Breast epithelium (tissue), 4 donors: ENCODE measurements at regions not wholly inside any gene's neighbourhood (a gene's known extent, or its start where the extent isn't known, plus 50 kb on each side); places are given as distances from the start of the nearest gene placed in this dataset.
"Not testable (repeated sequence)": the region's sequence is repeated elsewhere in the genome, so short reads cannot be mapped to it uniquely, and the experiment has no call there.

Experiments used
- DNase-seq, 2 donors: peaks; one replicate each; pipeline ENCODE4 v3.0.0-alpha.2; 2019; ENCODE audit warnings: low spot score in 2 of 2
- H3K27ac ChIP-seq, 2 donors: fragments of 200-600 bp; sonication (generic) in 1 of 2; one replicate each; pipeline ENCODE4 v1.5.1; 2016 to 2019; ENCODE audit warnings: mild to moderate bottlenecking in 1 of 2
- H3K27me3 ChIP-seq, 2 donors: fragments of 200-600 bp; sonication (generic) in 1 of 2; one replicate each; pipeline versions ENCODE4 v1.5.1 to v1.6.0; 2017 to 2019; ENCODE audit warnings: control low read depth in 1 of 2, mild to moderate bottlenecking in 1 of 2
- H3K36me3 ChIP-seq: fragments of 200-600 bp; one replicate; pipeline ENCODE4 v1.5.1; 2019
- H3K4me1 ChIP-seq, 2 donors: fragments of 200-600 bp; sonication (generic); one replicate each; pipeline ENCODE4 v1.5.1; 2016 to 2019; ENCODE audit warnings: control low read depth in 1 of 2
- H3K4me3 ChIP-seq, 3 donors: fragments of 200-600 bp; sonication (generic); 1 replicate in 2 of 3; 2 replicates in 1 of 3; pipeline ENCODE4 v1.5.1; 2016 to 2019; ENCODE audit warnings: mild to moderate bottlenecking in 3 of 3, moderate library complexity in 2 of 3
- H3K9me3 ChIP-seq, 2 donors: fragments of 200-600 bp; sonication (generic) in 1 of 2; one replicate each; pipeline ENCODE4 v1.5.1; 2016 to 2019; ENCODE audit warnings: control low read depth in 1 of 2
- POLR2A ChIP-seq: fragments of 450-650 bp; IDR thresholded peaks from one replicate; pipeline ENCODE4 v1.6.1; 2016; ENCODE audit warnings: antibody characterized with exemption, mild to moderate bottlenecking, moderate library complexity
- POLR2AphosphoS5 ChIP-seq, 3 donors: sonication (generic); formaldehyde crosslinking; IDR thresholded peaks; one replicate each; pipeline ENCODE4 v1.6.1; 2017; ENCODE audit warnings: antibody characterized with exemption in 3 of 3
- intact Hi-C: fragments of 100-400 bp; cut with DNase I; formaldehyde crosslinking; loops from one replicate; pipeline ENCODE4 v1.15.1; 2023; ENCODE audit warnings: low total_unique reads
- TF ChIP-seq, protein P1 (sequence below), 3 donors: fragments of 450-650 bp; IDR thresholded peaks; one replicate each; pipeline ENCODE4 v1.5.1; 2016 to 2017; ENCODE audit warnings: antibody characterized with exemption in 3 of 3, mild to moderate bottlenecking in 3 of 3, moderate library complexity in 3 of 3

DNA sequence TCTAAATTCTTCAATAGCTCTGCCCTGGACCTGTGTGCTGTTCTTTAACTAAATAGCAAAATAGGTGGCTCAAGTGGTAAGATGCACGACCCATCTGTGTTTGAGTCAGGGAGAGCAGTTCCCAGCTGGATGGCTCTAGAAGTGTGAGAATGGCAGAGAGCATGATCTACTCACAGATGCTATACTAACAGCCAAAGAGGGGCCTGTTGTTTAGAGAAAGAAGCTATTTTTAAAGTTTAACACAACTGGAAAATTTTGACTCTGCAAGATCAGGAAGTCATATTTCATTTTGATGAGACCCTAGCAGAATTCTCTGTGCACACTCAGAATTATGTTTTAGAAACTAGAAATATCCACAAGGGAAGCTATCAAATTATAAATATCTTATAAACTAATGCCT, 87.4 kb upstream of the PIP4K2A start:
- Histone ChIP-seq H3K4me3 (no peak overlapping the region), H3K4me1 (no peaks in the 10 kb centered on the region), H3K27ac (no peak overlapping the region), H3K36me3 (no peaks in the 10 kb centered on the region), H3K27me3 (no peaks in the 10 kb centered on the region), H3K9me3 (no peaks in the 10 kb centered on the region)
- DNase-seq, result no peak
- intact Hi-C loops, result no loop called here
- TF ChIP-seq, protein P1, sequence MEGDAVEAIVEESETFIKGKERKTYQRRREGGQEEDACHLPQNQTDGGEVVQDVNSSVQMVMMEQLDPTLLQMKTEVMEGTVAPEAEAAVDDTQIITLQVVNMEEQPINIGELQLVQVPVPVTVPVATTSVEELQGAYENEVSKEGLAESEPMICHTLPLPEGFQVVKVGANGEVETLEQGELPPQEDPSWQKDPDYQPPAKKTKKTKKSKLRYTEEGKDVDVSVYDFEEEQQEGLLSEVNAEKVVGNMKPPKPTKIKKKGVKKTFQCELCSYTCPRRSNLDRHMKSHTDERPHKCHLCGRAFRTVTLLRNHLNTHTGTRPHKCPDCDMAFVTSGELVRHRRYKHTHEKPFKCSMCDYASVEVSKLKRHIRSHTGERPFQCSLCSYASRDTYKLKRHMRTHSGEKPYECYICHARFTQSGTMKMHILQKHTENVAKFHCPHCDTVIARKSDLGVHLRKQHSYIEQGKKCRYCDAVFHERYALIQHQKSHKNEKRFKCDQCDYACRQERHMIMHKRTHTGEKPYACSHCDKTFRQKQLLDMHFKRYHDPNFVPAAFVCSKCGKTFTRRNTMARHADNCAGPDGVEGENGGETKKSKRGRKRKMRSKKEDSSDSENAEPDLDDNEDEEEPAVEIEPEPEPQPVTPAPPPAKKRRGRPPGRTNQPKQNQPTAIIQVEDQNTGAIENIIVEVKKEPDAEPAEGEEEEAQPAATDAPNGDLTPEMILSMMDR (IDR thresholded peaks at IDR 0.05), result no peak
- TF ChIP-seq POLR2AphosphoS5 (IDR thresholded peaks at IDR 0.05), result no peak
- TF ChIP-seq POLR2A, result no peak

DNA sequence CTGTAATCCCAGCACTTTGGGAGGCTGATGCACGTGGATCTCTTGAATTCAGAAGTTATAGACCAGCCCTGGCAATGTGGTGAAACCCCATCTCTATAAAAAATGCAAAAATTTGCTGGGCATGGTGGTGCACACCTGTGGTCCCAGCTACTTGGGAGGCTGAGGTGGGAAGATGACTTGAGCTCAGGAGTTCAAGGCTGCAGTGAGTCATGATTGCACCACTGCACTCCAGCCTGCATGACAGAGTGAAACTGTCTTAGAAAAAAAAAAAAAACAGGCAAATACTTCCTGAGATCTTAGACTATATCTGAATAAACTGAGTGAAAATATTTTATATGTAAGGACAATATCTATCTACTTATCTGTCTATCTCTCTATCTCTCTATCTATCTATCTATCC, 83.4 kb upstream of the PIP4K2A start:
- DNase-seq, H3K27ac ChIP-seq, H3K36me3 ChIP-seq, intact Hi-C loops, H3K27me3 ChIP-seq, H3K4me1 ChIP-seq, H3K9me3 ChIP-seq, H3K4me3 ChIP-seq: not testable (repeated sequence)

DNA sequence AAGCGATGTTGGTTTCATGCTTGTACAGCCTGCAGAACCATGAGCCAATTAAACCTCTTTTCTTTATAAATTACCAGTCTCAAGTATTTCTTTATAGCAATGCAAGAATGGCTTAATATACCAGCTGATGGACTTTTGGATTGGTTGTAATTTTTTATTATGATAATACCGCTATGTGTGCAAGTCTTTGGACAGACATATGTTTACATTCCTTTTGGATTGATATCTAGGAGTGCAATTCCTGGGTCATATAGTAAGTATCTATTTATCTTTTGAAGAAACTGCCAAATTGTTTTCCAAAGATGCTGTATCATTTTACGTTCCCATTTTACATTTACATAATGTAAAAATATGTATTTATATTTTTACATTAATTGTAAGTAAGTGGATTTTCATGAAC, 81.2 kb upstream of the PIP4K2A start:
- Histone ChIP-seq H3K4me3 (no peak overlapping the region), H3K9me3 (no peaks in the 10 kb centered on the region), H3K27me3 (no peaks in the 10 kb centered on the region), H3K4me1 (no peaks in the 10 kb centered on the region), H3K27ac (no peak overlapping the region), H3K36me3 (no peaks in the 10 kb centered on the region)
- no peak for TF ChIP-seq POLR2A
- TF ChIP-seq, protein P1 (IDR thresholded peaks at IDR 0.05), result no peak
- TF ChIP-seq POLR2AphosphoS5 (IDR thresholded peaks at IDR 0.05), result no peak
- intact Hi-C loops, result no loop called here
- no peak for DNase-seq

DNA sequence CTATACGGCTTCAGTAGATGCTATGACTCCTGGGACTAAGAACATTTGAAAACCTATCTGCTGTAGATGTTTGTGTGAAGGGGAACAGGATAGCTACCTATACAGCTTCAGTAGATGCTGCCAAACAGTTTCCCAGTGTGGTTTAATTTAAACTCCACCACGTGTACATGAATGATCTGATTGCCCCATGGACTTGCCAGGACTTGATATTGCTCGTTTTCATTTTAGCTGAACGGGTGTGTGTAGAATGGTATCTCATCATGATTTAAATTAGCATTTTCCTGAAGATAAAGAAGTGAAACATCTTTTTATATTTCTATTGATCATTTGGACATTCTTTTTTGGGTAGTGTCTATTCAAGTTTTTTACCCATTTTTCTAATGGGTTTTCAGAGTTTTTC, 77.8 kb upstream of the PIP4K2A start:
- Histone ChIP-seq H3K4me1 (no peaks in the 10 kb centered on the region), H3K27ac (no peak overlapping the region), H3K27me3 (no peaks in the 10 kb centered on the region), H3K9me3 (no peaks in the 10 kb centered on the region), H3K36me3 (no peaks in the 10 kb centered on the region), H3K4me3 (no peak overlapping the region)
- TF ChIP-seq, protein P1 (IDR thresholded peaks at IDR 0.05), result no peak
- no peak for TF ChIP-seq POLR2A
- no peak for TF ChIP-seq POLR2AphosphoS5 (IDR thresholded peaks at IDR 0.05)
- intact Hi-C loops, result no loop called here
- DNase-seq, result no peak

DNA sequence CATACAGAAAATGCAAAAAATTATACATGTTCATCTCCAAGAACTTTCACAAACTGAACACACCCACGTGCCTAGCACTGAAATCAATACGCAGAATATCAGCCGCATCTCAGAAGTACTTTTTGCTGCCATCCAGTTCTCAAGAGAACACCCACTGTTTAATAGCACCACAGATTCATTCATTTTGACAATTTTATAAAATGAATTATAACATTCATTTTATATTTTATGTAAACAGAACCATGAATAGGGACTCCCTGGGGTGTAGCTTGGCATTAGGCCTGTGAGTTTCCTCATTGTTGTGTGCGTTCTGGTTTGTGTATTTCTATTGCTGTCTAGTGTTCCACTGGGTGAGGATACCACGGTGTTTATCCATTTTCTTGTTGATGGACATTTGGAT, 77.3 kb upstream of the PIP4K2A start:
- Histone ChIP-seq H3K4me1 (no peaks in the 10 kb centered on the region), H3K27ac (no peak overlapping the region), H3K36me3 (no peaks in the 10 kb centered on the region), H3K4me3 (no peak overlapping the region), H3K27me3 (no peaks in the 10 kb centered on the region), H3K9me3 (no peaks in the 10 kb centered on the region)
- no peak for DNase-seq
- intact Hi-C loops, result no loop called here
- no peak for TF ChIP-seq POLR2A
- TF ChIP-seq, protein P1 (IDR thresholded peaks at IDR 0.05), result no peak
- no peak for TF ChIP-seq POLR2AphosphoS5 (IDR thresholded peaks at IDR 0.05)

DNA sequence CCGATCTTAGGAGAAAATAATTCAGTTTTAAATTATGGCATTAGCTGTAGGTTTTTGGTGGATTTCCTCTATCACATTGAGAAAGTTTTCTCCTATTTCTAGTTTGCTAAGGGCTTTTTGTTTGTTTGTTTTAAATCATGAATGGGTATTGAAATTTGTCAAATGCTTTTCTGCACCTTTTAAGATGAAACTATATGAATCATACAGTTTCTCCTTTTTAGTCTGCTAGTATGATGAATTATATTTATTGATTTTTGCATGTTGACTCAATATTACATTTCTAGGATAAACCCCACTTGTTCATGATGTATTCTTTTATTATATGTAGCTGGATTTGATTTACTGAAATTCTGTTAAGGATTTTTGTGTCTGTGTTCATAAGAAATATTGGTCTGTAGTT, 70.3 kb upstream of the PIP4K2A start:
- no peaks in the 10 kb centered on the region for H3K36me3 ChIP-seq
- DNase-seq, result no peak
- H3K9me3 ChIP-seq, result no peaks in the 10 kb centered on the region
- intact Hi-C loops, result no loop called here
- TF ChIP-seq, protein P1 (IDR thresholded peaks at IDR 0.05), result no peak
- TF ChIP-seq POLR2AphosphoS5 (IDR thresholded peaks at IDR 0.05), result no peak
- TF ChIP-seq POLR2A, result no peak
- no peaks in the 10 kb centered on the region for H3K4me1 ChIP-seq
- no peak overlapping the region for H3K27ac ChIP-seq
- no peaks in the 10 kb centered on the region for H3K27me3 ChIP-seq
- no peak overlapping the region for H3K4me3 ChIP-seq
